Mesenchymal stem cell (in vitro differentiated cells and primary cell): ENCODE measurements at regions not wholly inside any gene's neighbourhood (a gene's known extent, or its start where the extent isn't known, plus 50 kb on each side); places are given as distances from the start of the nearest gene placed in this dataset.

Experiments used
- DNase-seq: peaks from one replicate; pipeline ENCODE4 v3.0.0-alpha.2; 2013
- H2AFZ ChIP-seq: one replicate; pipeline ENCODE4 v1.6.1; 2013; ENCODE audit warnings: low read depth, mild to moderate bottlenecking, control low read depth, inconsistent platforms, low read length, moderate library complexity
- H2AK5ac ChIP-seq: 2 replicates; pipeline ENCODE4 v1.6.1; 2013; ENCODE audit warnings: low read length, moderate library complexity, mild to moderate bottlenecking, inconsistent platforms; ENCODE audit not compliant: severe bottlenecking
- H2BK120ac ChIP-seq: one replicate; pipeline ENCODE4 v1.6.1; 2013; ENCODE audit warnings: low read depth, mild to moderate bottlenecking, inconsistent platforms, low read length, moderate library complexity
- H2BK12ac ChIP-seq, 2 experiments: one replicate each; pipeline ENCODE4 v1.6.1; 2013; ENCODE audit warnings: inconsistent platforms in 2 of 2, low read length in 2 of 2, mild to moderate bottlenecking in 2 of 2, moderate library complexity in 2 of 2, control low read depth in 1 of 2
- H2BK15ac ChIP-seq: one replicate; pipeline ENCODE4 v1.6.1; 2013; ENCODE audit warnings: mild to moderate bottlenecking, low read depth, inconsistent platforms; ENCODE audit not compliant: poor library complexity, severe bottlenecking
- H2BK5ac ChIP-seq: 2 replicates; pipeline ENCODE4 v1.6.1; 2013; ENCODE audit warnings: low read depth, mild to moderate bottlenecking, low read length, control low read depth, inconsistent platforms; ENCODE audit not compliant: poor library complexity, severe bottlenecking
- H3K14ac ChIP-seq, 2 experiments: one replicate each; pipeline ENCODE4 v1.6.1; 2013; ENCODE audit warnings: inconsistent platforms in 2 of 2, low read length in 2 of 2, control low read depth in 1 of 2, mild to moderate bottlenecking in 1 of 2, moderate library complexity in 1 of 2
- H3K18ac ChIP-seq, 2 experiments: one replicate each; pipeline ENCODE4 v1.6.1; 2013; ENCODE audit warnings: inconsistent platforms in 2 of 2, low read length in 2 of 2, control low read depth in 1 of 2, low read depth in 1 of 2, mild to moderate bottlenecking in 1 of 2
- H3K23ac ChIP-seq, 2 experiments: one replicate each; pipeline ENCODE4 v1.6.1; 2013; ENCODE audit warnings: inconsistent platforms in 2 of 2, low read length in 2 of 2, mild to moderate bottlenecking in 2 of 2, moderate library complexity in 2 of 2, control low read depth in 1 of 2
- H3K27ac ChIP-seq: 2 replicates; pipeline ENCODE4 v1.5.1; 2013; ENCODE audit warnings: mild to moderate bottlenecking, moderate library complexity, low read length, control low read depth, inconsistent platforms; ENCODE audit not compliant: poor library complexity, severe bottlenecking
- H3K27me3 ChIP-seq, 2 experiments: 2 replicates each; pipeline versions ENCODE4 v1.6.1 to v1.7.0; 2013; ENCODE audit warnings: low read length in 2 of 2, mild to moderate bottlenecking in 2 of 2, moderate library complexity in 2 of 2, control low read depth in 1 of 2, inconsistent platforms in 1 of 2; ENCODE audit not compliant: control insufficient read depth in 1 of 2, insufficient read depth in 1 of 2
- H3K36me3 ChIP-seq, 2 experiments: 2 replicates each; pipeline versions ENCODE4 v1.6.1 to v1.7.0; 2013; ENCODE audit warnings: low read length in 2 of 2, control low read depth in 1 of 2, inconsistent platforms in 1 of 2, low read depth in 1 of 2, mild to moderate bottlenecking in 1 of 2; ENCODE audit not compliant: insufficient read depth in 2 of 2, control insufficient read depth in 1 of 2
- H3K4ac ChIP-seq, 2 experiments: one replicate each; pipeline ENCODE4 v1.6.1; 2013; ENCODE audit warnings: inconsistent platforms in 2 of 2, low read length in 2 of 2, mild to moderate bottlenecking in 2 of 2, moderate library complexity in 2 of 2, control low read depth in 1 of 2, low read depth in 1 of 2
- H3K4me1 ChIP-seq: 2 replicates; pipeline ENCODE4 v1.6.1; 2013; ENCODE audit warnings: low read depth, low read length, control low read depth; ENCODE audit not compliant: control insufficient read depth, insufficient read depth
- H3K4me2 ChIP-seq: 2 replicates; pipeline ENCODE4 v1.6.1; 2013; ENCODE audit warnings: low read length, mild to moderate bottlenecking, inconsistent platforms; ENCODE audit not compliant: poor library complexity, severe bottlenecking
- H3K4me3 ChIP-seq, 2 experiments: 2 replicates each; pipeline versions ENCODE4 v1.5.1 to v1.7.0; 2013; ENCODE audit warnings: low read length in 2 of 2, mild to moderate bottlenecking in 2 of 2, control low read depth in 1 of 2, low read depth in 1 of 2; ENCODE audit not compliant: insufficient read depth in 1 of 2
- H3K79me1 ChIP-seq: replicated peaks from 2 replicates; pipeline ENCODE4 v1.6.1; 2013; ENCODE audit warnings: mild to moderate bottlenecking, control low read depth, low read length, inconsistent platforms; ENCODE audit not compliant: poor library complexity, severe bottlenecking
- H3K9ac ChIP-seq: 2 replicates; pipeline ENCODE4 v1.7.0; 2013; ENCODE audit warnings: mild to moderate bottlenecking, low read length, moderate library complexity
- H3K9me3 ChIP-seq: 2 replicates; pipeline ENCODE4 v1.7.0; 2013; ENCODE audit warnings: mild to moderate bottlenecking, low read length; ENCODE audit not compliant: control insufficient read depth
- H4K8ac ChIP-seq: one replicate; pipeline ENCODE4 v1.6.1; 2013; ENCODE audit warnings: inconsistent platforms, mild to moderate bottlenecking, low read length, moderate library complexity
- H4K91ac ChIP-seq: one replicate; pipeline ENCODE4 v1.6.1; 2013; ENCODE audit warnings: mild to moderate bottlenecking, low read length, inconsistent platforms
- WGBS: methylation state at CpG from one replicate; pipeline ENCODE4 v1.1.7; 2013; ENCODE audit warnings: mixed read lengths; 5-methylcytosine and 5-hydroxymethylcytosine counted together

DNA sequence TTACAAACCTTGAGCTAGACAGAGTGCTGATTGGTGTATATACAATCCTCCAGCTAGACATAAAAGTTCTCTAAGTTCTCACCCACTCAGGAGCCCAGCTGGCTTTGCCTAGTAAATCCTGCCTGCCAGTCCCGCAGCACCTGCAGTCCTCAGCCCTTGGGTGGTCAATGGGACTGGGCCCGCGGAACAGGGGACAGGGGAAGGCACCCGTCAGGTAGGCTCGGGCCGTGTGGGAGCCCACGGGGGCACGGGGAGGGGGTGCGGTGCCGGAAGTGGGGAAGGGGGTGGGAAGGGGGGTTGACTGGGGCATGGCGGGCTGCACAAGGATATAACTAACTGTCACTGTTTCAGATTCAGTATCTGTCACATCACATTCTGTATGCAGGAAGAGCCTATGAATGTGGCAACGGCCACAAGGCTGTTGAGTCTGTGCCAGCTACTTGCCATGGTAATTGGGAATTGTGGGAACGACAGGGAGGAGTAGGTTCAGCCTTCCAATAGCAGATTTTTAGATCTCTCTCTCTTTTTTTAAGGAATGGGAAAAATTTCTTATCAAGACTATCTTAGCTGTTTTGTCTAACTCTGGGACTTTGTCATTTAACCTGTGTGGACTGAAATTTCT, 205.1 kb upstream of the PLPP4 start:
- Histone ChIP-seq H3K14ac (no peak overlapping the region), H3K4ac (no peak overlapping the region), H2AK5ac (no peak overlapping the region), H3K9me3 (peaks cover 13% of the 10 kb centered on the region), H3K18ac (no peak overlapping the region), H2AFZ (no peak overlapping the region), H2BK5ac (no peak overlapping the region), H3K9ac (no peak overlapping the region), H3K23ac (no peak overlapping the region), H3K4me1 (no peaks in the 10 kb centered on the region), H2BK15ac (no peak overlapping the region), H3K36me3 (no peaks in the 10 kb centered on the region), H2BK12ac (no peak overlapping the region), H3K27ac (no peak overlapping the region), H3K4me2 (no peak overlapping the region), H3K4me3 (no peak overlapping the region), H3K79me1 (no peaks in the 10 kb centered on the region), H4K8ac (no peak overlapping the region), H4K91ac (no peak overlapping the region), H3K27me3 (no peaks in the 10 kb centered on the region), H2BK120ac (no peak overlapping the region)
- no peak for DNase-seq
- WGBS = 77% methylated on average over 8 of the region's 13 CpGs

DNA sequence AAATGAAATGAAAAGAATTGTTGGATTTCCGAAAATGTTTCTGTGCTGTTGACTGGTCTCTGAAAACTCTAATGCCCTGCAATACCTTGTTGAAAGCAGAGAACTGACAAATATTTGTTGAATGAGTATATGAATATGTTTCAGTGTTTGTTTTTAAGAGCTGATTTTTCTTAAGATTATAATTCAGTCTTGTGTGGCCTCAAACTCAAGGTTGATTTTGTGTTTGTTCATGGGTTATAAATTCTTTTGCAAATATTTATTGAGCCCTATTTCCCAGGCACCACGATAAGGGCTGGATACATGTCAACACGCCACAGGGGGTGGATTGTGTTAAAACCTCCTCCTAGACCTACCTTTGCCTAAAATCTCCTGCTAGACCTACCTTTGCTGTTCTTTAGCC, 203.9 kb upstream of the PLPP4 start:
- H3K27ac ChIP-seq = no peak overlapping the region
- H3K4me1 ChIP-seq = no peaks in the 10 kb centered on the region
- 62% methylated on average over 3 of the region's 3 CpGs for WGBS
- no peak for DNase-seq
- H3K14ac ChIP-seq = no peak overlapping the region
- no peak overlapping the region for H2AFZ ChIP-seq
- no peak overlapping the region for H2BK12ac ChIP-seq
- H3K9me3 ChIP-seq = peaks cover 13% of the 10 kb centered on the region
- no peak overlapping the region for H2BK15ac ChIP-seq
- H4K8ac ChIP-seq = no peak overlapping the region
- no peak overlapping the region for H3K4ac ChIP-seq
- H2AK5ac ChIP-seq = no peak overlapping the region
- no peak overlapping the region for H2BK120ac ChIP-seq
- H3K79me1 ChIP-seq = no peaks in the 10 kb centered on the region
- H3K23ac ChIP-seq = no peak overlapping the region
- no peak overlapping the region for H3K9ac ChIP-seq
- no peak overlapping the region for H3K18ac ChIP-seq
- H3K27me3 ChIP-seq = no peaks in the 10 kb centered on the region
- no peaks in the 10 kb centered on the region for H3K36me3 ChIP-seq
- H4K91ac ChIP-seq = no peak overlapping the region
- no peak overlapping the region for H3K4me2 ChIP-seq
- H3K4me3 ChIP-seq = no peak overlapping the region
- H2BK5ac ChIP-seq = no peak overlapping the region

GRCh38 chr10:120260456-120260855, 196.6 kb upstream of the PLPP4 start:
- 83% methylated on average over 4 of the region's 4 CpGs for WGBS
- H2BK120ac ChIP-seq = no peak overlapping the region
- no peak overlapping the region for H3K4me3 ChIP-seq
- DNase-seq = no peak
- no peak overlapping the region for H3K18ac ChIP-seq
- H3K9ac ChIP-seq = no peak overlapping the region
- no peak overlapping the region for H2AK5ac ChIP-seq
- no peaks in the 10 kb centered on the region for H3K79me1 ChIP-seq
- no peak overlapping the region for H3K14ac ChIP-seq
- H3K9me3 ChIP-seq = no peaks in the 10 kb centered on the region
- no peak overlapping the region for H2BK5ac ChIP-seq
- H4K8ac ChIP-seq = no peak overlapping the region
- H4K91ac ChIP-seq = no peak overlapping the region
- no peak overlapping the region for H3K4me2 ChIP-seq
- H3K27me3 ChIP-seq = no peaks in the 10 kb centered on the region
- no peak overlapping the region for H3K4ac ChIP-seq
- H3K4me1 ChIP-seq = no peaks in the 10 kb centered on the region
- no peak overlapping the region for H2BK12ac ChIP-seq
- H3K27ac ChIP-seq = no peak overlapping the region
- H3K36me3 ChIP-seq = no peaks in the 10 kb centered on the region
- no peak overlapping the region for H2AFZ ChIP-seq
- H3K23ac ChIP-seq = no peak overlapping the region
- no peak overlapping the region for H2BK15ac ChIP-seq

DNA sequence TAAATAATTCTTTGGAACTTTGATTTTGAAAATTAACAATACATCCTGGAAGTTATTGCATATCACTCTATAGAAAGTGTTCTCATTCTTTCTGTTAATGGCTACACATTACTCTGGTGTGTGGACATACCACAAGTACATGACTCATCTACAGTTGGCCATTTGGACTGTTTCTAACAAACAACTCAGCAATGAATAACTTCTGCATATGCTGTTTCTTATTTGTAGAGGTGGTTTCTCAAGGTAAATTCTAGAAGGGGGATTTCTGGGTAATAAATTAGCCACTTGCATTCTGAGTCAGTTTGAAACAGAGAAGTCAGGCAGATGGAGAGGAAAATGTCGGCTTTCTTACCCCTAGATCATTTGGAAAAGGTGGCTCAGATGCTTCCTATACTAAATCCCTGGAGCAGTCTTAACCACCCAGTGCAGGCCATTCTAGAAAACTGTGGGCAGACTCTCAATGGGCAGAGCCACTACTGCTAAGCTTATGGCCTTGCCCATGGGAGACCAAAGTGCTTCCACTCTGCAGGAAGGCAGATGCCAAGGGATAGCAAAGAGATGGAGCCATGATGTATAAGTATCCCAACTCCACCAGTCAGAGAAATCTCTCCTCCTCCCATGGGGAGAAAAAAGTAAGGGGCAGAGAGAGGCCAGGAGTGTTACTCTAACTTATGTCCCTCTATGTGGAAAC, 194.0 kb upstream of the PLPP4 start:
- Histone ChIP-seq H2BK15ac (no peak overlapping the region), H3K4ac (no peak overlapping the region), H4K8ac (no peak overlapping the region), H3K14ac (no peak overlapping the region), H3K79me1 (no peaks in the 10 kb centered on the region), H3K4me1 (no peaks in the 10 kb centered on the region), H2BK5ac (no peak overlapping the region), H3K9ac (no peak overlapping the region), H2AK5ac (no peak overlapping the region), H2BK12ac (no peak overlapping the region), H2AFZ (no peak overlapping the region), H3K9me3 (peaks cover 6% of the 10 kb centered on the region), H3K23ac (no peak overlapping the region), H2BK120ac (no peak overlapping the region), H3K27ac (no peak overlapping the region), H3K27me3 (no peaks in the 10 kb centered on the region), H4K91ac (no peak overlapping the region), H3K18ac (no peak overlapping the region), H3K36me3 (no peaks in the 10 kb centered on the region), H3K4me3 (no peak overlapping the region), H3K4me2 (no peak overlapping the region)
- DNase-seq = no peak
- 85% methylated on average over 1 of the region's 1 CpG for WGBS
